ENCODE measurements at regions not wholly inside any gene's neighbourhood (a gene's known extent, or its start where the extent isn't known, plus 50 kb on each side); places are given as distances from the start of the nearest gene placed in this dataset.

GRCh38 chr13:64912141-64912540, 2318.0 kb downstream of the PCDH9 start:
- TF ChIP-seq CTCF (conservative IDR thresholded peaks at IDR 0.05; ENCODE audit: low read depth, low read length), result no peak
- no peak for TF ChIP-seq POLR2A (IDR thresholded peaks at IDR 0.05; ENCODE audit: low read depth, low read length)
- no peak for TF ChIP-seq USF2 (IDR thresholded peaks at IDR 0.05; ENCODE audit: low read depth, low read length)
- peak; percentile 8; the same call in 1 of the 2 replicates for TF ChIP-seq BHLHE40 (IDR thresholded peaks at IDR 0.05; ENCODE audit: low read depth, low read length)
- TF ChIP-seq FOS (IDR thresholded peaks at IDR 0.05; ENCODE audit: low read depth, low read length), result peak; percentile 85
- TF ChIP-seq RFX5 (IDR thresholded peaks at IDR 0.05; ENCODE audit: low read depth, low read length), result no peak
- TF ChIP-seq SMC3 (IDR thresholded peaks at IDR 0.05; ENCODE audit: low read depth, low read length), result no peak
- no peak for TF ChIP-seq RAD21 (IDR thresholded peaks at IDR 0.05; ENCODE audit: low read length)
- TF ChIP-seq CEBPB (IDR thresholded peaks at IDR 0.05; ENCODE audit: low read depth, low read length), result no peak; the same call in 1 of the 2 replicates
